Panc1 (cell line): ENCODE measurements at regions not wholly inside any gene's neighbourhood (a gene's known extent, or its start where the extent isn't known, plus 50 kb on each side); places are given as distances from the start of the nearest gene placed in this dataset.

Source experiments
- ATAC-seq: fragments of 200-7000 bp; cut with Tn5 transposase; 2 replicates; pipeline ENCODE4 v1.9.1; 2020; ENCODE audit warnings: mild to moderate bottlenecking, moderate library complexity
- BruUV-seq: library from RNA; stranded (reverse); fragments of 400-500 nt; replicated peaks from 2 replicates; lab custom pipeline; 2021; lab: Mats Ljungman, UMichigan
- CTCF ChIA-PET: fragments of 300-600 bp; sonication (Branson Sonifier 250); formaldehyde crosslinking; loops from one replicate; lab custom pipeline; 2022; ENCODE audit warnings: antibody characterized with exemption; lab: Charles Lee
- POLR2A ChIA-PET: fragments of 300-600 bp; sonication (Branson Sonifier 250); formaldehyde crosslinking; loops from one replicate; lab custom pipeline; 2022; ENCODE audit warnings: antibody characterized with exemption; lab: Charles Lee
- DNase-seq: peaks from one replicate; pipeline ENCODE4 v3.0.0-alpha.2; 2010; ENCODE audit warnings: low read depth, low spot score
- H3K27ac ChIP-seq: 2 replicates; pipeline ENCODE4 v1.5.1; 2011; ENCODE audit warnings: mild to moderate bottlenecking, low read length, inconsistent platforms
- H3K27me3 ChIP-seq: fragments of 200-500 bp; sonication (Bioruptor generic); 2 replicates; pipeline ENCODE4 v1.6.0; 2014; ENCODE audit warnings: low read length, inconsistent platforms; ENCODE audit not compliant: control insufficient read depth, insufficient read depth
- H3K36me3 ChIP-seq: fragments of 200-500 bp; sonication (Bioruptor generic); 2 replicates; pipeline ENCODE4 v1.5.1; 2014; ENCODE audit warnings: inconsistent platforms, mild to moderate bottlenecking, low read length, moderate library complexity; ENCODE audit not compliant: control insufficient read depth, insufficient read depth
- H3K4me1 ChIP-seq: 2 replicates; pipeline ENCODE4 v1.5.1; 2011; ENCODE audit warnings: inconsistent platforms, mild to moderate bottlenecking, low read length, moderate library complexity; ENCODE audit not compliant: control insufficient read depth, insufficient read depth
- H3K4me3 ChIP-seq, 2 experiments: 2 replicates each; pipeline ENCODE4 v1.5.1; 2011 to 2012; ENCODE audit warnings: low read depth in 2 of 2, low read length in 2 of 2, mild to moderate bottlenecking in 2 of 2, inconsistent platforms in 1 of 2, moderate library complexity in 1 of 2
- H3K9me3 ChIP-seq: fragments of 200-500 bp; sonication (Bioruptor generic); 2 replicates; pipeline ENCODE4 v1.5.1; 2014; ENCODE audit warnings: low read depth, mild to moderate bottlenecking, inconsistent platforms, low read length, moderate library complexity; ENCODE audit not compliant: control insufficient read depth, insufficient read depth
- POLR2AphosphoS5 ChIP-seq: IDR thresholded peaks from 2 replicates; pipeline ENCODE4 v1.6.1; 2012; ENCODE audit warnings: mild to moderate bottlenecking, low read depth, low read length, moderate library complexity
- REST ChIP-seq, 2 experiments: IDR thresholded peaks; 2 replicates each; pipeline ENCODE4 v1.6.1; 2011 to 2012; ENCODE audit warnings: low read depth in 2 of 2, control low read depth in 1 of 2, low read length in 1 of 2, mild to moderate bottlenecking in 1 of 2, moderate library complexity in 1 of 2; ENCODE audit not compliant: insufficient read depth in 1 of 2
- SIN3A ChIP-seq: IDR thresholded peaks from 2 replicates; pipeline ENCODE4 v1.6.1; 2012; ENCODE audit warnings: low read depth, mild to moderate bottlenecking, low read length, moderate library complexity, borderline replicate concordance; ENCODE audit not compliant: insufficient read depth
- TCF7L2 ChIP-seq: IDR thresholded peaks from 2 replicates; pipeline ENCODE4 v1.6.1; 2011; ENCODE audit warnings: mild to moderate bottlenecking, low read depth, low read length, inconsistent platforms
- in situ Hi-C: cut with HindIII; loops from 2 replicates; pipeline ENCODE4 v1.10.0; 2016; ENCODE audit warnings: low sequenced_read_pairs, low pct_unique_long_range_greater_than_20kb
- intact Hi-C: fragments of 100-400 bp; cut with micrococcal nuclease; formaldehyde crosslinking; loops from one replicate; pipeline ENCODE4 v1.10.0; 2022; ENCODE audit not compliant: unreplicated experiment
- TF ChIP-seq, protein P1 (sequence below): fragments of 450-650 bp; IDR thresholded peaks from 2 replicates; pipeline ENCODE4 v1.5.1; 2017; ENCODE audit warnings: mild to moderate bottlenecking

- Histone ChIP-seq H3K36me3 (no peaks in the 10 kb centered on the region), H3K4me1 (no peaks in the 10 kb centered on the region), H3K27ac (no peak overlapping the region), H3K27me3 (no peaks in the 10 kb centered on the region), H3K4me3 (no peak overlapping the region), H3K9me3 (no peaks in the 10 kb centered on the region)
- no peak for DNase-seq
- in situ Hi-C loops (no loop called here), intact Hi-C loops (no loop called here)
- TF ChIP-seq REST (IDR thresholded peaks at IDR 0.05; ENCODE audit: insufficient read depth in 1 of 2, low read depth in 2 of 2, low read length in 1 of 2) (no peak), POLR2AphosphoS5 (no peak), SIN3A (no peak), TCF7L2 (no peak)
- TF ChIP-seq, protein P1, sequence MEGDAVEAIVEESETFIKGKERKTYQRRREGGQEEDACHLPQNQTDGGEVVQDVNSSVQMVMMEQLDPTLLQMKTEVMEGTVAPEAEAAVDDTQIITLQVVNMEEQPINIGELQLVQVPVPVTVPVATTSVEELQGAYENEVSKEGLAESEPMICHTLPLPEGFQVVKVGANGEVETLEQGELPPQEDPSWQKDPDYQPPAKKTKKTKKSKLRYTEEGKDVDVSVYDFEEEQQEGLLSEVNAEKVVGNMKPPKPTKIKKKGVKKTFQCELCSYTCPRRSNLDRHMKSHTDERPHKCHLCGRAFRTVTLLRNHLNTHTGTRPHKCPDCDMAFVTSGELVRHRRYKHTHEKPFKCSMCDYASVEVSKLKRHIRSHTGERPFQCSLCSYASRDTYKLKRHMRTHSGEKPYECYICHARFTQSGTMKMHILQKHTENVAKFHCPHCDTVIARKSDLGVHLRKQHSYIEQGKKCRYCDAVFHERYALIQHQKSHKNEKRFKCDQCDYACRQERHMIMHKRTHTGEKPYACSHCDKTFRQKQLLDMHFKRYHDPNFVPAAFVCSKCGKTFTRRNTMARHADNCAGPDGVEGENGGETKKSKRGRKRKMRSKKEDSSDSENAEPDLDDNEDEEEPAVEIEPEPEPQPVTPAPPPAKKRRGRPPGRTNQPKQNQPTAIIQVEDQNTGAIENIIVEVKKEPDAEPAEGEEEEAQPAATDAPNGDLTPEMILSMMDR, result no peak
- ChIA-PET CTCF (no interaction called here), POLR2A (no interaction called here)
- no peak for ATAC-seq
- BruUV-seq, result no TSS peak
Observed at GRCh38 chr9:4420351-4420750, 69.9 kb upstream of the SLC1A1 start.

- POLR2A ChIA-PET, result no interaction called here
- no peak for TF ChIP-seq POLR2AphosphoS5
- no peak for TF ChIP-seq REST (IDR thresholded peaks at IDR 0.05; ENCODE audit: insufficient read depth in 1 of 2, low read depth in 2 of 2, low read length in 1 of 2)
- TF ChIP-seq TCF7L2, result no peak
- no peak for TF ChIP-seq SIN3A
- intact Hi-C loops, result no loop called here
- Histone ChIP-seq H3K9me3 (no peaks in the 10 kb centered on the region), H3K4me3 (no peak overlapping the region), H3K36me3 (no peaks in the 10 kb centered on the region), H3K4me1 (no peaks in the 10 kb centered on the region), H3K27ac (no peak overlapping the region), H3K27me3 (no peaks in the 10 kb centered on the region)
- CTCF ChIA-PET, result no interaction called here
- BruUV-seq, result no TSS peak
- DNase-seq (no peak), ATAC-seq (no peak)
- in situ Hi-C loops, result no loop called here
Observed at GRCh38 chr9:4417578-4418325, 72.5 kb upstream of the SLC1A1 start.
